ENCODE measurements at regions not wholly inside any gene's neighbourhood (a gene's known extent, or its start where the extent isn't known, plus 50 kb on each side); places are given as distances from the start of the nearest gene placed in this dataset.
"Not testable (repeated sequence)": the region's sequence is repeated elsewhere in the genome, so short reads cannot be mapped to it uniquely, and the experiment has no call there.

- no peaks in the 10 kb centered on the region for H3K36me3 ChIP-seq (ENCODE audit: insufficient read depth, low read length)
- TF ChIP-seq CTCF (conservative IDR thresholded peaks at IDR 0.05; ENCODE audit: low read length) = no peak
- TF ChIP-seq EZH2phosphoT487 (IDR thresholded peaks at IDR 0.05; ENCODE audit: borderline replicate concordance) = no peak
- H3K4me1 ChIP-seq (ENCODE audit: insufficient read depth, low read length, poor library complexity, severe bottlenecking) = no peaks in the 10 kb centered on the region
Observed at GRCh38 chr5:130514984-130515690, 610.9 kb downstream of the CHSY3 start.

GRCh38 chr5:130502702-130503101, 598.4 kb downstream of the CHSY3 start:
- no peak overlapping the region for H3K9ac ChIP-seq (ENCODE audit: low read depth, low read length, poor library complexity, severe bottlenecking)
- no peaks in the 10 kb centered on the region for H3K4me1 ChIP-seq (ENCODE audit: insufficient read depth, low read length, poor library complexity, severe bottlenecking)
- H3F3A ChIP-seq (ENCODE audit: low read depth) = no peaks in the 10 kb centered on the region
- no peaks in the 10 kb centered on the region for H3K27me3 ChIP-seq (ENCODE audit: insufficient read depth, low read length, poor library complexity, severe bottlenecking)
- H3K79me2 ChIP-seq (ENCODE audit: insufficient read depth, low read length) = no peaks in the 10 kb centered on the region
- H3K4me3 ChIP-seq (ENCODE audit: low read length, poor library complexity, severe bottlenecking) = no peak overlapping the region
- H2AFZ ChIP-seq (ENCODE audit: low read length) = no peak overlapping the region
- H4K20me1 ChIP-seq (ENCODE audit: insufficient read depth, low read length, poor library complexity, severe bottlenecking) = no peaks in the 10 kb centered on the region
- H3K9me2 ChIP-seq (replicated peaks; ENCODE audit: low read depth, low read length) = no peaks in the 10 kb centered on the region
- no peak for TF ChIP-seq EZH2phosphoT487 (IDR thresholded peaks at IDR 0.05; ENCODE audit: borderline replicate concordance)
- no peak for TF ChIP-seq CTCF (conservative IDR thresholded peaks at IDR 0.05; ENCODE audit: low read length)
- H3K36me3 ChIP-seq (ENCODE audit: insufficient read depth, low read length) = no peaks in the 10 kb centered on the region
- no peak overlapping the region for H3K4me2 ChIP-seq (ENCODE audit: low read depth, low read length, poor library complexity, severe bottlenecking)
- no peaks in the 10 kb centered on the region for H3K9me3 ChIP-seq (ENCODE audit: insufficient read depth, low read depth, low read length)

More at GRCh38 chr5:130514984-130515690, 610.9 kb downstream of the CHSY3 start:
- Histone ChIP-seq H2AFZ (ENCODE audit: low read length) (no peak overlapping the region), H3K9me2 (replicated peaks; ENCODE audit: low read depth, low read length) (no peaks in the 10 kb centered on the region), H3K4me3 (ENCODE audit: low read length, poor library complexity, severe bottlenecking) (no peak overlapping the region), H3K9me3 (ENCODE audit: insufficient read depth, low read depth, low read length) (no peaks in the 10 kb centered on the region), H3K4me2 (ENCODE audit: low read depth, low read length, poor library complexity, severe bottlenecking) (no peak overlapping the region), H3K79me2 (ENCODE audit: insufficient read depth, low read length) (no peaks in the 10 kb centered on the region), H3K9ac (ENCODE audit: low read depth, low read length, poor library complexity, severe bottlenecking) (no peak overlapping the region), H3K27me3 (ENCODE audit: insufficient read depth, low read length, poor library complexity, severe bottlenecking) (no peaks in the 10 kb centered on the region), H4K20me1 (ENCODE audit: insufficient read depth, low read length, poor library complexity, severe bottlenecking) (no peaks in the 10 kb centered on the region), H3F3A (ENCODE audit: low read depth) (no peaks in the 10 kb centered on the region)

GRCh38 chr5:130501151-130501865, 597.0 kb downstream of the CHSY3 start:
- H3K4me2 ChIP-seq (ENCODE audit: low read depth, low read length, poor library complexity, severe bottlenecking) = no peak overlapping the region
- no peak overlapping the region for H3K4me3 ChIP-seq (ENCODE audit: low read length, poor library complexity, severe bottlenecking)
- no peaks in the 10 kb centered on the region for H3K4me1 ChIP-seq (ENCODE audit: insufficient read depth, low read length, poor library complexity, severe bottlenecking)
- H4K20me1 ChIP-seq (ENCODE audit: insufficient read depth, low read length, poor library complexity, severe bottlenecking) = no peaks in the 10 kb centered on the region
- H3K9me3 ChIP-seq (ENCODE audit: insufficient read depth, low read depth, low read length) = no peaks in the 10 kb centered on the region
- no peaks in the 10 kb centered on the region for H3K79me2 ChIP-seq (ENCODE audit: insufficient read depth, low read length)
- no peaks in the 10 kb centered on the region for H3K9me2 ChIP-seq (replicated peaks; ENCODE audit: low read depth, low read length)
- H3K36me3 ChIP-seq (ENCODE audit: insufficient read depth, low read length) = no peaks in the 10 kb centered on the region
- no peaks in the 10 kb centered on the region for H3F3A ChIP-seq (ENCODE audit: low read depth)
- H3K27me3 ChIP-seq (ENCODE audit: insufficient read depth, low read length, poor library complexity, severe bottlenecking) = no peaks in the 10 kb centered on the region
- no peak overlapping the region for H3K9ac ChIP-seq (ENCODE audit: low read depth, low read length, poor library complexity, severe bottlenecking)
- H2AFZ ChIP-seq (ENCODE audit: low read length) = no peak overlapping the region
- TF ChIP-seq CTCF (conservative IDR thresholded peaks at IDR 0.05; ENCODE audit: low read length) (no peak), EZH2phosphoT487 (IDR thresholded peaks at IDR 0.05; ENCODE audit: borderline replicate concordance) (no peak)

GRCh38 chr5:130500495-130500894, 596.2 kb downstream of the CHSY3 start:
- H3K27me3 ChIP-seq (ENCODE audit: insufficient read depth, low read length, poor library complexity, severe bottlenecking); H3K9ac ChIP-seq (ENCODE audit: low read depth, low read length, poor library complexity, severe bottlenecking); H3K4me2 ChIP-seq (ENCODE audit: low read depth, low read length, poor library complexity, severe bottlenecking); H3K4me1 ChIP-seq (ENCODE audit: insufficient read depth, low read length, poor library complexity, severe bottlenecking); H3K9me3 ChIP-seq (ENCODE audit: insufficient read depth, low read depth, low read length); H3K79me2 ChIP-seq (ENCODE audit: insufficient read depth, low read length); H3K36me3 ChIP-seq (ENCODE audit: insufficient read depth, low read length); H4K20me1 ChIP-seq (ENCODE audit: insufficient read depth, low read length, poor library complexity, severe bottlenecking); H2AFZ ChIP-seq (ENCODE audit: low read length); H3K4me3 ChIP-seq (ENCODE audit: low read length, poor library complexity, severe bottlenecking); H3K9me2 ChIP-seq (replicated peaks; ENCODE audit: low read depth, low read length); H3F3A ChIP-seq (ENCODE audit: low read depth): not testable (repeated sequence)
